PC-9 (cell line): ENCODE measurements at regions not wholly inside any gene's neighbourhood (a gene's known extent, or its start where the extent isn't known, plus 50 kb on each side); places are given as distances from the start of the nearest gene placed in this dataset.

Source experiments
- CTCF ChIP-seq: fragments of 200-600 bp; sonication (generic); conservative IDR thresholded peaks from 2 replicates; pipeline ENCODE4 v1.6.1; 2017; ENCODE audit warnings: mixed run types, antibody characterized with exemption, mild to moderate bottlenecking, moderate library complexity
- EZH2 ChIP-seq: fragments of 200-600 bp; sonication (generic); IDR thresholded peaks from 2 replicates; pipeline ENCODE4 v1.8.0; 2017; ENCODE audit warnings: antibody characterized with exemption, low read depth

DNA sequence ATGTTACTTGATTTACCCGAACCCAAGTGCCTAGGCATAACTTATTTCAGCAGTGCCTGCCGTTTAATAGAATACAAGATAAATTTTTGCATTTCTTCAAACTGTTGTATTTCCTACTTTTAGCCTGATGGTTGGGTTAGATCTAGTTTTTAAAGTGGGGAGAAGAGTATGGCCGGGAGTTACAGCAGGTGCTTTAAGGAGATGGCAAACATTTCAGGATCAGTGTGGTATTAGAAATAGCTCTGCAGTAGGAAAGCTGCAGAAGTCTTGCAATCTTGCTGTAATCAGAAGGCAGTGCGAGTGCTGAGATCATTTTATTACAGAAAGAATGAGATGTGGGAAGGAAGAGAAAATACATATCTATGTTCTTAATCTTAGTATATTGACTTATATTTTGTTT lies 977.8 kb upstream of the TENM3 start:
- TF ChIP-seq EZH2 (no peak), CTCF (no peak)
